OCI-LY1 (cell line): ENCODE measurements at regions not wholly inside any gene's neighbourhood (a gene's known extent, or its start where the extent isn't known, plus 50 kb on each side); places are given as distances from the start of the nearest gene placed in this dataset.

Experiments used
- H2AFZ ChIP-seq: fragments of 200-600 bp; sonication (generic), shearing (Covaris generic); 2 replicates; pipeline ENCODE4 v1.6.0; 2014; ENCODE audit warnings: antibody characterized with exemption, mild to moderate bottlenecking, low read length
- H3F3A ChIP-seq: fragments of 200-600 bp; sonication (generic), shearing (Covaris generic); 2 replicates; pipeline ENCODE4 v1.6.0; 2014; ENCODE audit warnings: mild to moderate bottlenecking, antibody characterized with exemption, low read length, moderate library complexity; ENCODE audit not compliant: insufficient read depth
- H3K27ac ChIP-seq: fragments of 200-600 bp; sonication (generic); 2 replicates; pipeline ENCODE4 v1.5.1; 2014; ENCODE audit warnings: low read length, mixed run types, mild to moderate bottlenecking, low read depth; ENCODE audit not compliant: poor library complexity, severe bottlenecking
- H3K27me3 ChIP-seq: fragments of 200-600 bp; sonication (generic); 2 replicates; pipeline ENCODE4 v1.6.0; 2014; ENCODE audit warnings: antibody characterized with exemption, mild to moderate bottlenecking, low read length, moderate library complexity; ENCODE audit not compliant: insufficient read depth
- H3K36me3 ChIP-seq: fragments of 200-600 bp; sonication (generic); 2 replicates; pipeline ENCODE4 v1.6.1; 2014; ENCODE audit warnings: mild to moderate bottlenecking, antibody characterized with exemption, low read length, moderate library complexity, mixed read lengths; ENCODE audit not compliant: insufficient read depth
- H3K4me1 ChIP-seq: fragments of 200-600 bp; sonication (generic); 2 replicates; pipeline ENCODE4 v1.5.1; 2014; ENCODE audit warnings: mild to moderate bottlenecking, low read length, moderate library complexity; ENCODE audit not compliant: insufficient read depth, severe bottlenecking
- H3K4me2 ChIP-seq: fragments of 200-600 bp; sonication (generic), shearing (Covaris generic); 2 replicates; pipeline ENCODE4 v1.6.1; 2014; ENCODE audit warnings: low read length
- H3K4me3 ChIP-seq: fragments of 200-600 bp; sonication (generic); 2 replicates; pipeline ENCODE4 v1.5.1; 2014; ENCODE audit warnings: low read length, low read depth, mild to moderate bottlenecking, mixed read lengths; ENCODE audit not compliant: poor library complexity, severe bottlenecking
- H3K79me2 ChIP-seq: fragments of 200-600 bp; shearing (Covaris generic); 2 replicates; pipeline ENCODE4 v1.6.1; 2016; ENCODE audit warnings: mixed run types, low read length, mixed read lengths; ENCODE audit not compliant: insufficient read depth
- H3K9ac ChIP-seq: fragments of 200-600 bp; sonication (generic), shearing (Covaris generic); 2 replicates; pipeline ENCODE4 v1.6.1; 2014; ENCODE audit warnings: mild to moderate bottlenecking, low read length, mixed read lengths
- H3K9me2 ChIP-seq: fragments of 200-600 bp; sonication (generic), shearing (Covaris generic); 2 replicates; pipeline ENCODE4 v1.6.1; 2014; ENCODE audit warnings: low read depth, mild to moderate bottlenecking, low read length, mixed read lengths
- H3K9me3 ChIP-seq: fragments of 200-600 bp; shearing (Covaris generic); 2 replicates; pipeline ENCODE4 v1.6.1; 2014; ENCODE audit warnings: low read length, mixed read lengths
- H4K20me1 ChIP-seq: fragments of 200-600 bp; sonication (generic), shearing (Covaris generic); 2 replicates; pipeline ENCODE4 v1.6.0; 2016; ENCODE audit warnings: mild to moderate bottlenecking, low read length; ENCODE audit not compliant: insufficient read depth
- EZH2 ChIP-seq: fragments of 200-600 bp; sonication (generic), shearing (Covaris generic); IDR thresholded peaks from 2 replicates; pipeline ENCODE4 v1.8.0; 2017; ENCODE audit warnings: borderline replicate concordance, mixed run types, mild to moderate bottlenecking, antibody characterized with exemption, low read length, moderate library complexity, mixed read lengths
- TF ChIP-seq, protein P1 (sequence below): fragments of 200-600 bp; sonication (generic), shearing (Covaris generic); IDR thresholded peaks from 2 replicates; pipeline ENCODE4 v1.5.1; 2017; ENCODE audit warnings: mild to moderate bottlenecking, antibody characterized with exemption, low read length, moderate library complexity, mixed read lengths

GRCh38 chr9:14981291-14981950 lies 71.2 kb upstream of the FREM1 start:
- H3K36me3 ChIP-seq: no peaks in the 10 kb centered on the region

DNA sequence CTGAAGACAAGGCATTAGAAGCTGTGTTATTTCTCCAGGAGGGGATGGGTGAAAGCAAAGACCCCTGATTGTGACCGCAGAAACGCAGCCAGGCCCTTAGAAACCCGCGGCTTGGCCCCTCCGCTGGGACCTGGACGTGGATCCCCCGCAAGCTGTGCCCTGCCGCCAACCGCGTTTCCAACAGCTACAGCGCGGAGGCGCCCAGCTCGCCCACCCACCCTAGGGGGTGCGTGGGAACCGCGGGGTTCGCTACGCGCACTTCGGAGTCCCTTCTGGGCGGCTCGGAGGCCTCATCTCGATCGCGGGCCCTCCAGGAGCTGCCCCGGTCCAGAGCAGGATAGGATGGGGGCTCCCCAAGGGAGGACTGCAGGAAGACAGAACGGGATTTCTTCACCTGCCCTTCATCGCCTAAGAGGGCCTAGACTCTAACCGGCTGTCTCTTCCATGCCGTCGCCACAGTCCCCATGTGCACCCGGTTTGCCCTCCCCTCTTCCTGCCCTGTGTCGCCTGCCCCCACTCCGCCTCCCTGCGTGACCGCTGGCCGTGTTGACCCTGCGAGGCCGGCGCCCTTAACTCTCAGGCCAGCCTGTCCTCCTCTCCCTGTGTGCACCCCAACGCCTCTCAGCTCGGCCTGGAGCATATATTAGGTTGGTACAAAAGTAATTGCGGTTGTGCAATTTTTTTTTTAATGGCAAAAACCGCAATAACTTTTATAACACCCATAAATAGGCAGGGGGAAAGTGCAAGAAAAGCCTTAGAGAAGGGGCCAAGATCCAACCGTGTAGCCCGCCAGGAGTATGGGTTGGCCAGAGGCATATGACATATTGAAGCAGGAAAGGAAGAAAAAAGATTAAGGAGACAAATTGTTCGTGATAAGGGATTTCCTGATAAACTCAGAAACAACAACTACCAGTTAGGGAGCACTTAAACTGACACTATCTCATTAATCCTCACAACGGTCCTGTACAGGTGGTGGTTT lies 68.1 kb upstream of the FREM1 start:
- Histone ChIP-seq H3K79me2 (no peaks in the 10 kb centered on the region), H3K36me3 (no peaks in the 10 kb centered on the region), H2AFZ (no peak overlapping the region), H3K27me3 (no peaks in the 10 kb centered on the region), H3K4me3 (no peak overlapping the region), H3K9me3 (no peaks in the 10 kb centered on the region), H3K9me2 (no peaks in the 10 kb centered on the region), H3K9ac (no peak overlapping the region), H4K20me1 (no peaks in the 10 kb centered on the region), H3F3A (no peaks in the 10 kb centered on the region), H3K4me2 (no peak overlapping the region), H3K27ac (no peak overlapping the region), H3K4me1 (no peaks in the 10 kb centered on the region)
- TF ChIP-seq, protein P1, sequence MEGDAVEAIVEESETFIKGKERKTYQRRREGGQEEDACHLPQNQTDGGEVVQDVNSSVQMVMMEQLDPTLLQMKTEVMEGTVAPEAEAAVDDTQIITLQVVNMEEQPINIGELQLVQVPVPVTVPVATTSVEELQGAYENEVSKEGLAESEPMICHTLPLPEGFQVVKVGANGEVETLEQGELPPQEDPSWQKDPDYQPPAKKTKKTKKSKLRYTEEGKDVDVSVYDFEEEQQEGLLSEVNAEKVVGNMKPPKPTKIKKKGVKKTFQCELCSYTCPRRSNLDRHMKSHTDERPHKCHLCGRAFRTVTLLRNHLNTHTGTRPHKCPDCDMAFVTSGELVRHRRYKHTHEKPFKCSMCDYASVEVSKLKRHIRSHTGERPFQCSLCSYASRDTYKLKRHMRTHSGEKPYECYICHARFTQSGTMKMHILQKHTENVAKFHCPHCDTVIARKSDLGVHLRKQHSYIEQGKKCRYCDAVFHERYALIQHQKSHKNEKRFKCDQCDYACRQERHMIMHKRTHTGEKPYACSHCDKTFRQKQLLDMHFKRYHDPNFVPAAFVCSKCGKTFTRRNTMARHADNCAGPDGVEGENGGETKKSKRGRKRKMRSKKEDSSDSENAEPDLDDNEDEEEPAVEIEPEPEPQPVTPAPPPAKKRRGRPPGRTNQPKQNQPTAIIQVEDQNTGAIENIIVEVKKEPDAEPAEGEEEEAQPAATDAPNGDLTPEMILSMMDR: no peak
- TF ChIP-seq EZH2: no peak

More at GRCh38 chr9:14981291-14981950, 71.2 kb upstream of the FREM1 start:
- Histone ChIP-seq H3K4me3 (no peak overlapping the region), H3F3A (no peaks in the 10 kb centered on the region), H3K27me3 (no peaks in the 10 kb centered on the region), H4K20me1 (no peaks in the 10 kb centered on the region), H3K9me2 (no peaks in the 10 kb centered on the region), H3K9ac (no peak overlapping the region), H3K4me1 (no peaks in the 10 kb centered on the region), H3K79me2 (no peaks in the 10 kb centered on the region), H2AFZ (no peak overlapping the region), H3K4me2 (no peak overlapping the region), H3K9me3 (no peaks in the 10 kb centered on the region), H3K27ac (no peak overlapping the region)
- no peak for TF ChIP-seq EZH2

DNA sequence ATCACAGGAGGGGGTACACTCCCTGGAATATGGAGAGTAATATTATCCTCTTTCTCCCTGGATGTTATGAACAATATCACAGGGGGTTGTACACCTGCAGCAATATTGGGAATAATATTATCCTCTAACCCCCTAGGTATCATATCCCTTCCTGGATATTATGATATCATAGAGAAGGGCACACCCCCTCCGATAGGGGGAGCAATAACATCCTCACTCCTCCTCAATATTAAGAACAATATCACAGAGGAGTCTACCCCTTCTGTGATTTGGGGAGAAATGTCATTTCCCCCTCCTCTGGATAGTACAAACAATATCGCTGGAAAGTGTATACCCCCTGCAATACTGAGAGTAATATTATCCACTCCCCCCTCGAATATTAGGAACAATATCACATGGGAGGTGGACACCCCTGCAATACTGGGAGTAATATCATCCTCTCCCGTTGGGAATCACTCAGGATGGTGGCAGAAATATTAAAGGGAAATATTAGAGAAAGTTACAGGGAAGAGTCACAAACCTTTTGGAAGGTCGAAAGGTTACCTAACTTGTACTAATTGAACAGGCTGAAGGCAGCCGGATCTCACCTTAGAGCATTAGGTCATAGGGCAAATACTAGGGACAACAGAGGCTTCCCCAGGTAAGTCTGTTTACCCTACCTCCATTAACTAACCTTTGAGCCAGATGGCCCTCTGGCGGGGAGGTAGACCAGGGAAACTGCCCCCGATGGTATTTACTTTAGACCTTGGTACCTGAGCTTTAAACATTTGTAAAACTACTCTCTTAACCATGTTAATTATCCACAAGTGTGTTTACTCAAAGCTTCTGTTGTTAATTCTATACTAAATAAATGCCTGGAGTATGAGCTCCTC lies 57.5 kb upstream of the FREM1 start:
- Histone ChIP-seq H3K27ac (no peak overlapping the region), H3K9ac (no peak overlapping the region), H3F3A (no peaks in the 10 kb centered on the region), H3K79me2 (no peaks in the 10 kb centered on the region), H3K9me3 (no peaks in the 10 kb centered on the region), H3K27me3 (no peaks in the 10 kb centered on the region), H4K20me1 (no peaks in the 10 kb centered on the region), H3K36me3 (no peaks in the 10 kb centered on the region), H2AFZ (no peak overlapping the region), H3K4me2 (no peak overlapping the region), H3K4me3 (no peak overlapping the region), H3K9me2 (no peaks in the 10 kb centered on the region), H3K4me1 (no peaks in the 10 kb centered on the region)
- TF ChIP-seq, protein P1: peak; percentile 41
- TF ChIP-seq EZH2: no peak
